Activated CD8-positive, alpha-beta T cell treated with anti-CD3 and anti-CD28 coated beads, Interleukin-2, amount 10 ng/mL, durations not matched to agents 7 days and 5 days (primary cell): ENCODE measurements at regions not wholly inside any gene's neighbourhood (a gene's known extent, or its start where the extent isn't known, plus 50 kb on each side); places are given as distances from the start of the nearest gene placed in this dataset.

ENCODE experiments used
- ATAC-seq: fragments of 150-1000 bp; cut with Tn5 transposase; one replicate; pipeline ENCODE4 v1.10.0; 2021; ENCODE audit warnings: moderate library complexity
- CTCF ChIA-PET: fragments of 350-600 bp; sonication (Branson Sonifier 250); formaldehyde crosslinking; loops from one replicate; lab custom pipeline; 2021; ENCODE audit warnings: antibody characterized with exemption; lab: Charles Lee
- POLR2A ChIA-PET: fragments of 350-600 bp; sonication (Branson Sonifier 250); formaldehyde crosslinking; loops from one replicate; lab custom pipeline; 2021; ENCODE audit warnings: antibody characterized with exemption; lab: Charles Lee
- DNase-seq: peaks from one replicate; pipeline ENCODE4 v3.0.0-alpha.2; 2020
- H3K27ac Mint-ChIP-seq: one replicate; pipeline ENCODE4 v1.8.0; 2021; ENCODE audit warnings: mild to moderate bottlenecking, mixed read lengths
- H3K27me3 Mint-ChIP-seq: one replicate; pipeline ENCODE4 v1.8.0; 2021; ENCODE audit warnings: low read depth, mixed read lengths
- H3K36me3 Mint-ChIP-seq: one replicate; pipeline ENCODE4 v1.8.0; 2021; ENCODE audit warnings: low read depth, mixed read lengths
- H3K4me1 Mint-ChIP-seq: one replicate; pipeline ENCODE4 v1.8.0; 2021; ENCODE audit warnings: low read depth, mixed read lengths
- H3K4me3 Mint-ChIP-seq: one replicate; pipeline ENCODE4 v1.8.0; 2021; ENCODE audit warnings: mild to moderate bottlenecking, mixed read lengths
- H3K9me3 Mint-ChIP-seq: one replicate; pipeline ENCODE4 v1.8.0; 2022; ENCODE audit warnings: mixed read lengths; ENCODE audit not compliant: insufficient read depth

DNA sequence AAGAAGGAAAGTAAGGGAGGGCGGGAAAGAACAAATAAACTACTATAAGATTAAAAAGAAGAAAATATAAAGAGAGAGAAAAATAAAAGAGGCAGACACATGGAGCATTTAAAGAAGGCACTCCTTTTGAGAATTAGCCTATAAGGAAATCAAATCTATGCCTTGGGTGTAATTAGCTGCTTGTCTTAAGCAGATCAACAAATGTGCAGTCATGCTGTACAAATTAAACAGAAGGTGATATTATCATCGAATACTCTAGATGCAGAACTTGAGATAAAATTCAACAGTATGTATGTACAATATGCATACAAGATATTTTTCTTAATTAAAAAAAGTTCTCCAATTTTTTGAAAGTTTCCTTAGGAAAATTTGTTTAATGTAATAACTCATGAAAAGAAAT, 623.0 kb upstream of the CHORDC1 start:
- POLR2A ChIA-PET: no interaction called here
- no peaks in the 10 kb centered on the region for H3K4me1 Mint-ChIP-seq
- H3K27me3 Mint-ChIP-seq: no peaks in the 10 kb centered on the region
- CTCF ChIA-PET: no interaction called here
- no peaks in the 10 kb centered on the region for H3K36me3 Mint-ChIP-seq
- ATAC-seq (no peak), DNase-seq (no peak)
- H3K4me3 Mint-ChIP-seq: no peak overlapping the region
- H3K27ac Mint-ChIP-seq: no peak overlapping the region
- H3K9me3 Mint-ChIP-seq: peaks cover 7% of the 10 kb centered on the region

DNA sequence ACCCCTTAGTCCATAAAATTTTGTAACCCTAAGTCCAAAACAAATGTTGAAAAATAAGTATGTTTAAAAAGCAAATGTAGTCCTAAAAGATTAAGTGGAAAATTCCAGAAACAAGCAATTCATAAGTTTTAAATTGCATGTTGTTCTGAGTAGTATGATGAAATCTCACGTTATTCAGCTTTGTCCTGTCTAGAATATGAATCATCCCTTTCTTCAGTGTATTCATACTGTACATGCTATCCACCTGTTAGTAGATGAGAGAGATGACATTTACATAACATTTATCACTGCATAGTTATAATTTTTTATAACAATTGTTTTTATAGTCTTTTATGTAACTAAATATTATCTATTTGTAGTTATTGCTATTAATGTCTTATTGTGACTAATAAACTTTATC, 622.3 kb upstream of the CHORDC1 start:
- H3K4me1 Mint-ChIP-seq: no peaks in the 10 kb centered on the region
- ATAC-seq (no peak), DNase-seq (no peak)
- no peak overlapping the region for H3K27ac Mint-ChIP-seq
- H3K4me3 Mint-ChIP-seq: no peak overlapping the region
- CTCF ChIA-PET: no interaction called here
- POLR2A ChIA-PET: no interaction called here
- peaks cover 7% of the 10 kb centered on the region for H3K9me3 Mint-ChIP-seq
- no peaks in the 10 kb centered on the region for H3K27me3 Mint-ChIP-seq
- H3K36me3 Mint-ChIP-seq: no peaks in the 10 kb centered on the region

DNA sequence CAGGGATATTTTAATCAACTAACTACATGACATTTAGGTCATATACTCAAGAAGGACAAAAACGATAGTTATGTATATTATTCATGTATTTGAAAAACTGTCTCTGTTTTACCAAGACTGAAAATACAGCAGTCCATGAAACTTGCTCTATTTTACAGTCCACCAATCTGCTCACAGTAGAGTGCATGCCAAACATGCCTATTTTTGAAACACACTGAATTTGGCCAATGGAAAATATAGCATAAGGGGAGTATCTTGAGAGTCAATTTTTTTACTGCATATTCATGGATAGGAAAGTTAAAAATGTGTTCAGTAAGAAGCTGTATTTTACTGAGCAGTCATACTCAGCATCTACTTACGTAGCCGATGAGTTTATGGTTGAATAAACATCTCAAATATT, 621.2 kb upstream of the CHORDC1 start:
- no peak overlapping the region for H3K4me3 Mint-ChIP-seq
- peaks cover 7% of the 10 kb centered on the region for H3K9me3 Mint-ChIP-seq
- CTCF ChIA-PET: no interaction called here
- H3K36me3 Mint-ChIP-seq: no peaks in the 10 kb centered on the region
- no peak overlapping the region for H3K27ac Mint-ChIP-seq
- no peak for DNase-seq
- no peaks in the 10 kb centered on the region for H3K27me3 Mint-ChIP-seq
- no peaks in the 10 kb centered on the region for H3K4me1 Mint-ChIP-seq
- POLR2A ChIA-PET: no interaction called here
- ATAC-seq: no peak

DNA sequence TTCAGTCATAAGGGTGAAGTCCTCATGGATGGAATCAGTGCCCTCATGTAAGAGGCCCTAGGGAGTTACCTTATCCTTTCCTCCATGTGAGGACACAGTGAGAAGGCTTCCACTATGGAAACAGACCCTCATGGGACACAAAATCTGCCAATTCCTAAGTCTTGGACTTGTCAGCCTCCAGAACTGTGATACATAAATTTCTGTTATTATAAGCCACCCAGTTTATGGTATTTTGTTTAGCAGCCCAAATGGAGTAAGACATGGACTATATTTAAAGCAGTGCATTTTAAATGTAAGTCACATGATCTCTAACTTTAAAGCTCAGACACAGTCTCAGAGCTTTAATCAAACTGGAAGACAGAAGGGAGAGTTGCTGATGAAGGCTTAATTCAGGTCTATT, 619.8 kb upstream of the CHORDC1 start:
- POLR2A ChIA-PET: no interaction called here
- CTCF ChIA-PET: no interaction called here
- Mint-ChIP-seq H3K9me3 (no peaks in the 10 kb centered on the region), H3K4me3 (no peak overlapping the region), H3K4me1 (no peaks in the 10 kb centered on the region), H3K27ac (no peak overlapping the region), H3K27me3 (no peaks in the 10 kb centered on the region), H3K36me3 (no peaks in the 10 kb centered on the region)
- no peak for DNase-seq
- ATAC-seq: no peak

DNA sequence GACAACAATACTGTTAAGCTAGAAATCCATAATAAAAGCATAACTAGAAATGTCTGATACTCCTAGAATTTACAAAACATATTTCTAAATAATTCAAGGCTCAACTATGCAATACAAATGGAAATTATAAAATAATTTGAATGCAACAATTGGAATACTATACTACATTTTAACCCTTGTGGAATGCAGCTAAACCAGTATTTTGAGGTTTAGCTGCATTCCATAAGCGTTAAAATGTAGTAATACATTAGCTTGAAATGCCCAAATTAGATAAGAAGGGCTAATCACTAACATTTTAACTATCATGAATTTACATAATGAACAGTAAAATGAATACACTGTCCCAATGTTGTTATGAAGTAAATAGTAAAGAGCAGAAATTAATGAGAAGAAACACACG, 617.2 kb upstream of the CHORDC1 start:
- Mint-ChIP-seq H3K9me3 (no peaks in the 10 kb centered on the region), H3K27me3 (no peaks in the 10 kb centered on the region), H3K36me3 (no peaks in the 10 kb centered on the region), H3K4me1 (no peaks in the 10 kb centered on the region), H3K4me3 (no peak overlapping the region), H3K27ac (no peak overlapping the region)
- DNase-seq (no peak), ATAC-seq (no peak)
- ChIA-PET CTCF (no interaction called here), POLR2A (no interaction called here)

DNA sequence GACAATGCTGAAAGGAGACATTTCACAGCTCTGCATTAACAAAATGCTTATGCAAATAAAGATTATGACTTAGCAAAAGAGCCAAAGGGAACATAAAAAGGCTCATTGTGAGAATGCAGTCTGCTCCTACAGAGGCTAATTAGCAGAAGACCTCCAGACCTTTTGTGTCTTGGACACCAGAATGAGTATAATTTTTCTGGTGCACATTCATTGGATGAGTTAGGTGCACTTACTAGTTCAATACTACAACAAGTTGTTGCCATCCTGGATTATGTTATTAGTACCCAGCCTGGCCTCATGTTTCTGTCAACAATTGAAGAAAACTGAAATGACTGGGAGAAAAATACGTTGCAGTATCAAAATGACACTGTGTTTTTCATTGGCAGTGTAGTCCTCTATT, 613.2 kb upstream of the CHORDC1 start:
- H3K27ac Mint-ChIP-seq: no peak overlapping the region
- H3K36me3 Mint-ChIP-seq: no peaks in the 10 kb centered on the region
- POLR2A ChIA-PET: no interaction called here

DNA sequence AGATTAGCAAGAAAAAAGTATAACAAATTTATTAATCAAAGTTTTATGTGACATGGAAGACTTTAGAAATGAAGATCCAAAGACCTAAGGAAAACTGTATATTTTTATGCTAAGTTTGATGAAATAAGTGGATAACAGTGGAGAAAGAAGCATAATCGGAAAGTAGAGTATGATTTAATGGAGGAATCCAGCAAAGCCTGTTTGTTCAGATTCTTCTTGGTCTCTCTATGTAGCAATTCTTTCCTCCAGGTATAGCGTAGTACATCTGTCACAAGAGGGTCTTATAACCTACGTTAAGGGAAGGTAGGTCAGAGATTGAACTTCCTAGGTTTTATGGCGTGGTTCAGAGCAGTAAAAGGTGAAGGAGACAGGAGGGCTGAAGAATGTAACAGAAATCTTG, 600.6 kb upstream of the CHORDC1 start:
- Mint-ChIP-seq H3K27ac (no peak overlapping the region), H3K27me3 (no peaks in the 10 kb centered on the region), H3K4me1 (no peaks in the 10 kb centered on the region), H3K36me3 (no peaks in the 10 kb centered on the region), H3K9me3 (peaks cover 25% of the 10 kb centered on the region), H3K4me3 (no peak overlapping the region)
- POLR2A ChIA-PET: no interaction called here
- CTCF ChIA-PET: no interaction called here
- ATAC-seq (no peak), DNase-seq (no peak)

More for the DNA sequence above, 613.2 kb upstream of the CHORDC1 start:
- Mint-ChIP-seq H3K27me3 (no peaks in the 10 kb centered on the region), H3K4me3 (no peak overlapping the region), H3K9me3 (no peaks in the 10 kb centered on the region), H3K4me1 (no peaks in the 10 kb centered on the region)
- CTCF ChIA-PET: no interaction called here
- DNase-seq: no peak
- ATAC-seq: no peak

DNA sequence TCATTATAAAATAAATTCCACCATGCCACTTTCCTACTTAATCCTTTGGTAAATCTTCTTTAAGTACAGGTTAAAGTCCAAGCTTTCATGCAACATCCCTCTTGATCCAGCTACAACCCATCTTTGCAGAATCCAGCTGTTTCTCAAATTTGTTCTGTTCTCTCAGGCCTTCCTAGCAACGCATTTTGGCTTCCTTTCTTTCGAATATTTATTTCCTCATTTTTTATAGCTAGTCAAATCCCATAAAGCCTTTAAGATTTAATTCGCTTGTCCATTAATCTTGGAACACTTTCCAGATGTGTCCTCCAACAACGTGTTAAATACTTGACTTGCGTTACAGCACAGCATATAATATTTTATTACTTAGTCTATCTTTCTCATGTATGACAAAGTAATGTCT, 600.1 kb upstream of the CHORDC1 start:
- ChIA-PET CTCF (no interaction called here), POLR2A (no interaction called here)
- DNase-seq (no peak), ATAC-seq (no peak)
- Mint-ChIP-seq H3K4me3 (no peak overlapping the region), H3K4me1 (no peaks in the 10 kb centered on the region), H3K27me3 (no peaks in the 10 kb centered on the region), H3K9me3 (peaks cover 25% of the 10 kb centered on the region), H3K36me3 (no peaks in the 10 kb centered on the region), H3K27ac (no peak overlapping the region)

DNA sequence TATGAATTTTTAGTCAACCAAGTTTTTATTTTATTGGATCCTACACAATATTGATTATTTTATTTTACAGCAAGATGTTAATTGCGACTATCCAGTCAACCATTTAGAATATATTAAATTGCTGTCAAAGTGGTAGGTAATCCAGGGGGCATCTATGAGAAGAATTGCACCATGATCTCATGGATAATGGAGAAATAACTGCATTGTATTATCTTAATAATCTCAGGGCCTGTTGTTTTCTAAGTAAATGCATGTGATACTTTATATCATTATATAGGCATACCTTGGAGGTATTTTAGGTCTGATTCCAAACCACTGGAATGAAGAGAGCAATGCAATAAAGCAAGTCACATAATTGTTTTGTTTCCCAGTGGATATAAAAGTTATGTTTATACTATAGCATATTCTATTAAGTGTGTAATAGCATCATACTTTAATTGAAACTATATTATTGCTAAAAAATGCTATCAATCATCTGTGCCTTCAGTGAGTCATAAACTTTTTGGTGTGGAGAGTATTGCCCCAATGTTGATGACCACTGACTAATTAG, 595.4 kb upstream of the CHORDC1 start:
- no peak overlapping the region for H3K4me3 Mint-ChIP-seq
- ChIA-PET CTCF (no interaction called here), POLR2A (no interaction called here)
- no peak overlapping the region for H3K27ac Mint-ChIP-seq
- H3K9me3 Mint-ChIP-seq: peaks cover 24% of the 10 kb centered on the region
- no peak for DNase-seq
- H3K4me1 Mint-ChIP-seq: no peaks in the 10 kb centered on the region
- no peaks in the 10 kb centered on the region for H3K27me3 Mint-ChIP-seq
- ATAC-seq: no peak
- no peaks in the 10 kb centered on the region for H3K36me3 Mint-ChIP-seq

DNA sequence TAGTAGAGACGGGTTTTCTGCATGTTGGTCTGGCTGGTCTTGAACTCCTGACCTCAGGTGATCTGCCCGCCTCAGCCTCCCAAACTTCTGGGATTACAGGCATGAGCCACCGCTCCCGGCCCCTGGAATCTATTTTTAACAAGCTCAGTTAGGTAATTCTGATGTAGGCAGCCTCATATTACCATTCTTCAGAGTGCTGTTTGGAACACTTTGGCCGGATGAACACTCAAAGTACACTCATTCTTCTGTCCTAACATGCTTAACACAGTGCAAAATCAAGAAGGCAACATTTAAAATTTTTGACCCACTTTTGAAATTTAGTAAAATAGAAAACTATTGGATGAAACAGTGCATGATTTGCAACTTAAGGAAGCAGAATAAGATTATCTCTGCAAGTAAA, 586.7 kb upstream of the CHORDC1 start:
- POLR2A ChIA-PET: no interaction called here
- CTCF ChIA-PET: no interaction called here
- Mint-ChIP-seq H3K27me3 (no peaks in the 10 kb centered on the region), H3K9me3 (peaks cover 5% of the 10 kb centered on the region), H3K36me3 (no peaks in the 10 kb centered on the region), H3K4me3 (no peak overlapping the region), H3K4me1 (no peaks in the 10 kb centered on the region), H3K27ac (no peak overlapping the region)
- DNase-seq (no peak), ATAC-seq (no peak)

DNA sequence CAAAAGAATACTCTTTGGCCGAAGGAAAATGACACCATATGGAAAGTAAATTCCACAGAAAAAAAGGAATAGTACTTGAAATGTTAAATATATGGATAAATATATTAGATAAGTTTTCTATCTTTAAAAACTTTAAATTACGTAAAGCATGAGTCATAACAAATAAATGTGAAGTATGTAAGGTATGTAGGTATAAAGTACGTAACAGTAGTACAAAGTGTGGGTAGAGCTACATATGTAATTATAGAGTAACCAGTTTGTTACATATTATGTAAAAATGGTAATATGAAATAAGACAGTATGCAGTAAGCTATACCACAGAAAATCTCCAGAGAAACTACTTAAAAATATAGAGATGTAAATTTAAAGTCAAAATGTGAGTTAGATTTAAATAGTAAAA, 582.3 kb upstream of the CHORDC1 start:
- H3K4me1 Mint-ChIP-seq: no peaks in the 10 kb centered on the region
- ChIA-PET CTCF (no interaction called here), POLR2A (no interaction called here)
- H3K27ac Mint-ChIP-seq: no peak overlapping the region
- no peaks in the 10 kb centered on the region for H3K27me3 Mint-ChIP-seq
- DNase-seq: no peak
- no peak overlapping the region for H3K4me3 Mint-ChIP-seq
- no peaks in the 10 kb centered on the region for H3K36me3 Mint-ChIP-seq
- no peaks in the 10 kb centered on the region for H3K9me3 Mint-ChIP-seq
- ATAC-seq: no peak

DNA sequence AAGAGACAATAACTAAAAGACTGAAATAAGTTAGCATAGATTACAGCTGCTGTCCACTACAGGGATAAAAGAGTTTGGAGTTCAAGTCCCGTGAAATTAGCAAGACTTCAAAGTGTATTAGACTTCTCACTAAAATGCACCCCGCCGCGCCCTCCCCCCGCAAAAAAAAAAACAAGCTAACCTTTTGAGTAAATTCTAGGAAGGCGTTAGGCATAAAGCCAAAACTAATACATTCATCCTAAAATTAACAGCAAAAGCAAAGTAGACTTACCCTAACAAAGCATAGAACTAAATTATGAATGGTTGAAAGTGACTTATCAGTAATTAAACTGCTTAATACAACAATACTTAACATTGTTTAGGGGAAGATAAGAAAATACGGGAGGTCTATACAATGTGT, 581.0 kb upstream of the CHORDC1 start:
- Mint-ChIP-seq H3K36me3 (no peaks in the 10 kb centered on the region), H3K27me3 (no peaks in the 10 kb centered on the region), H3K4me3 (no peak overlapping the region), H3K27ac (no peak overlapping the region), H3K9me3 (no peaks in the 10 kb centered on the region), H3K4me1 (no peaks in the 10 kb centered on the region)
- DNase-seq: no peak
- POLR2A ChIA-PET: no interaction called here
- ATAC-seq: no peak
- CTCF ChIA-PET: no interaction called here

DNA sequence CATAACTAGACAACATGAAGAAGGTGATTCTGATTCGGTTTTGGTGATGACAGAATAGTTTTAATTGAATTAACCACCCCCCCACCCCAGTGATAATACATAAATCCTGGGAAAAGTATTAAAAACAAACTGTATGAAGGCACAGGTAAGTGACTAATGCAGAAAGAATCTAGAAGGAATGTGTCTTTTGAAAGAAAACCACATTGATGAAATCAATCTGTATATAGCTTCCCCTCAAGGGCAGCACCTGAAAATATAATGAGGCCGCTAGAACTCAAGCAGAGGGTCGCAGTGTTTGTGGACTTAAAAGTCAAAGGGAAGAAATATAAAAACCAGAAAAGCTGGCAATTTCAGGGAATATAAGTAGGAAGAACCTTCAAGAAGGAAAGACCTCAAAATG, 580.5 kb upstream of the CHORDC1 start:
- DNase-seq (no peak), ATAC-seq (no peak)
- Mint-ChIP-seq H3K4me3 (no peak overlapping the region), H3K36me3 (no peaks in the 10 kb centered on the region), H3K27ac (no peak overlapping the region), H3K9me3 (no peaks in the 10 kb centered on the region), H3K27me3 (no peaks in the 10 kb centered on the region), H3K4me1 (no peaks in the 10 kb centered on the region)
- ChIA-PET CTCF (no interaction called here), POLR2A (no interaction called here)
